ENCODE measurements at regions not wholly inside any gene's neighbourhood (a gene's known extent, or its start where the extent isn't known, plus 50 kb on each side); places are given as distances from the start of the nearest gene placed in this dataset.

DNA sequence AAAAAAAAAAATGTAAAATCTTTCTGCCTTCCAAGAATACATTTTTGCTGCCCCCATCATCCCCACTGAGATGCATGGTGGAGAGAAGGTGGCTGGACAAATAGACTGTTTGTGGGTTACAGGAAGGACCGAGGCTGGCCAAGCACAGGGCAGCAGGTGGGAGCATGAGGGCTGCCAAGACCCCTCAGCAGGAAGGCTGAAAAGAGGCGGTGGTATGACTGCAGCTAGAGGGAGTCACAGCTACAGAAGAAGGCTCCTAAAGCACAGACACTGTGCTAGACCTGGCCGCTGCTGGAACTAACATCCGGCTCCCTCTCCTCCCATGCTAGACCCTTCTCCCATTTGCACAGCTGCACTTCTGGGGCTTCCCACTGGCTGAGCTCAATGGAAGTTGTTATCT, 289.6 kb downstream of the TCERG1L start:
- TF ChIP-seq, protein P1, sequence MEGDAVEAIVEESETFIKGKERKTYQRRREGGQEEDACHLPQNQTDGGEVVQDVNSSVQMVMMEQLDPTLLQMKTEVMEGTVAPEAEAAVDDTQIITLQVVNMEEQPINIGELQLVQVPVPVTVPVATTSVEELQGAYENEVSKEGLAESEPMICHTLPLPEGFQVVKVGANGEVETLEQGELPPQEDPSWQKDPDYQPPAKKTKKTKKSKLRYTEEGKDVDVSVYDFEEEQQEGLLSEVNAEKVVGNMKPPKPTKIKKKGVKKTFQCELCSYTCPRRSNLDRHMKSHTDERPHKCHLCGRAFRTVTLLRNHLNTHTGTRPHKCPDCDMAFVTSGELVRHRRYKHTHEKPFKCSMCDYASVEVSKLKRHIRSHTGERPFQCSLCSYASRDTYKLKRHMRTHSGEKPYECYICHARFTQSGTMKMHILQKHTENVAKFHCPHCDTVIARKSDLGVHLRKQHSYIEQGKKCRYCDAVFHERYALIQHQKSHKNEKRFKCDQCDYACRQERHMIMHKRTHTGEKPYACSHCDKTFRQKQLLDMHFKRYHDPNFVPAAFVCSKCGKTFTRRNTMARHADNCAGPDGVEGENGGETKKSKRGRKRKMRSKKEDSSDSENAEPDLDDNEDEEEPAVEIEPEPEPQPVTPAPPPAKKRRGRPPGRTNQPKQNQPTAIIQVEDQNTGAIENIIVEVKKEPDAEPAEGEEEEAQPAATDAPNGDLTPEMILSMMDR (IDR thresholded peaks at IDR 0.05), result no peak
- Histone ChIP-seq H3K4me1 (ENCODE audit: control insufficient read depth in 1 of 2, insufficient read depth in 1 of 2, low read depth in 1 of 2, low read length in 1 of 2) (no peaks in the 10 kb centered on the region), H3K27ac (no peak overlapping the region), H3K36me3 (no peaks in the 10 kb centered on the region), H3K27me3 (no peaks in the 10 kb centered on the region), H3K4me3 (ENCODE audit: low read depth in 1 of 2, low read length in 1 of 2) (no peak overlapping the region), H3K9me3 (no peaks in the 10 kb centered on the region)

- TF ChIP-seq, protein P1 (IDR thresholded peaks at IDR 0.05), result no peak
- no peak overlapping the region for H3K27ac ChIP-seq
- H3K27me3 ChIP-seq, result no peaks in the 10 kb centered on the region
- no peak overlapping the region for H3K4me3 ChIP-seq (ENCODE audit: low read depth in 1 of 2, low read length in 1 of 2)
- H3K4me1 ChIP-seq (ENCODE audit: control insufficient read depth in 1 of 2, insufficient read depth in 1 of 2, low read depth in 1 of 2, low read length in 1 of 2), result no peaks in the 10 kb centered on the region
- H3K36me3 ChIP-seq, result no peaks in the 10 kb centered on the region
- H3K9me3 ChIP-seq, result no peaks in the 10 kb centered on the region
Measured at GRCh38 chr10:131022369-131022768, 289.2 kb downstream of the TCERG1L start.

DNA sequence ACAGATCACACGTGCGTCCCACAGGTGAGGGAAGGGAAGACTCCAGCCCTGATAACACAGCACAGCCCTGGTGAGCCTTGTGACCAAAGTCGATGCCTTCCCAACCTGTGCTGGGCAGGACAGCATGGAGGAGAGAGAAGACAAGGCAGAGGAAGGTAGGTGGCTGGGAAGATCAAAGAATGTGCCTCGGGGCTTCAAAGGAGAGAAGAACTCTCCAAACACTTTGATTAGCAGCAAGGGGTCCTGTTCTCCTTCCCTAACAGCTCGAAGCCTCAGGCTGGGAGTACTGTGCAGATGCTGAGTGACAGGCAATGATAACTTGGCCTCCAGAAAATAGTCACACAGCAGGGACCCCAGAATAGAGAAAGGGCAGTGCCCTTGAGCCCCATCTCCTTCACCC, 288.5 kb downstream of the TCERG1L start:
- no peak overlapping the region for H3K4me3 ChIP-seq (ENCODE audit: low read depth in 1 of 2, low read length in 1 of 2)
- H3K27ac ChIP-seq, result no peak overlapping the region
- TF ChIP-seq, protein P1 (IDR thresholded peaks at IDR 0.05), result no peak
- no peaks in the 10 kb centered on the region for H3K4me1 ChIP-seq (ENCODE audit: control insufficient read depth in 1 of 2, insufficient read depth in 1 of 2, low read depth in 1 of 2, low read length in 1 of 2)
- H3K36me3 ChIP-seq, result no peaks in the 10 kb centered on the region
- no peaks in the 10 kb centered on the region for H3K27me3 ChIP-seq
- H3K9me3 ChIP-seq, result no peaks in the 10 kb centered on the region

GRCh38 chr10:131024259-131025131, 287.0 kb downstream of the TCERG1L start:
- Histone ChIP-seq H3K36me3 (no peaks in the 10 kb centered on the region), H3K27ac (no peak overlapping the region), H3K27me3 (no peaks in the 10 kb centered on the region), H3K4me3 (ENCODE audit: low read depth in 1 of 2, low read length in 1 of 2) (no peak overlapping the region), H3K4me1 (ENCODE audit: control insufficient read depth in 1 of 2, insufficient read depth in 1 of 2, low read depth in 1 of 2, low read length in 1 of 2) (no peaks in the 10 kb centered on the region), H3K9me3 (no peaks in the 10 kb centered on the region)
- TF ChIP-seq, protein P1 (IDR thresholded peaks at IDR 0.05), result no peak

GRCh38 chr10:131025333-131025732, 286.2 kb downstream of the TCERG1L start:
- Histone ChIP-seq H3K4me3 (ENCODE audit: low read depth in 1 of 2, low read length in 1 of 2) (no peak overlapping the region), H3K36me3 (no peaks in the 10 kb centered on the region), H3K27ac (no peak overlapping the region), H3K27me3 (no peaks in the 10 kb centered on the region), H3K9me3 (no peaks in the 10 kb centered on the region), H3K4me1 (ENCODE audit: control insufficient read depth in 1 of 2, insufficient read depth in 1 of 2, low read depth in 1 of 2, low read length in 1 of 2) (no peaks in the 10 kb centered on the region)
- TF ChIP-seq, protein P1 (IDR thresholded peaks at IDR 0.05), result no peak
